Large intestine (tissue), 3 donors: ENCODE measurements at regions not wholly inside any gene's neighbourhood (a gene's known extent, or its start where the extent isn't known, plus 50 kb on each side); places are given as distances from the start of the nearest gene placed in this dataset.

Source experiments
- DNase-seq, 2 donors: peaks; one replicate each; pipeline versions ENCODE4 v3.0.0 to v3.0.0-alpha.2; 2013
- H3K27ac ChIP-seq: one replicate; pipeline ENCODE4 v1.5.1; 2013; ENCODE audit warnings: low read length
- H3K27me3 ChIP-seq: 2 replicates; pipeline ENCODE4 v1.6.1; 2013; ENCODE audit warnings: low read length; ENCODE audit not compliant: control insufficient read depth, insufficient read depth
- H3K36me3 ChIP-seq: 2 replicates; pipeline ENCODE4 v1.6.1; 2013; ENCODE audit warnings: low read length; ENCODE audit not compliant: control insufficient read depth, insufficient read depth
- H3K4me1 ChIP-seq: one replicate; pipeline ENCODE4 v1.6.1; 2013; ENCODE audit warnings: low read length; ENCODE audit not compliant: control insufficient read depth, insufficient read depth
- H3K4me3 ChIP-seq: one replicate; pipeline ENCODE4 v1.5.1; 2013; ENCODE audit warnings: low read length
- H3K9me3 ChIP-seq: one replicate; pipeline ENCODE4 v1.6.1; 2013; ENCODE audit warnings: mild to moderate bottlenecking, low read depth, low read length, moderate library complexity; ENCODE audit not compliant: control insufficient read depth
- WGBS: methylation state at CpG from one replicate; pipeline ENCODE4 v1.1.5; 2013; ENCODE audit warnings: low lambda C conversion rate; ENCODE audit not compliant: insufficient coverage; 5-methylcytosine and 5-hydroxymethylcytosine counted together

GRCh38 chr5:79872291-79872690 lies 118.8 kb downstream of the MTX3 start:
- no peaks in the 10 kb centered on the region for H3K36me3 ChIP-seq
- H3K4me1 ChIP-seq, result no peaks in the 10 kb centered on the region
- peaks cover 11% of the 10 kb centered on the region for H3K27me3 ChIP-seq
- no peak for DNase-seq
- H3K4me3 ChIP-seq, result no peak overlapping the region
- no peak overlapping the region for H3K27ac ChIP-seq
- no CpG with 5 or more reads among the region's 3 CpGs for WGBS
- H3K9me3 ChIP-seq, result no peaks in the 10 kb centered on the region

- DNase-seq, result no peak
- WGBS, result 93% methylated on average over 3 of the region's 8 CpGs
- Histone ChIP-seq H3K4me1 (no peaks in the 10 kb centered on the region), H3K4me3 (no peak overlapping the region), H3K27me3 (peaks cover 11% of the 10 kb centered on the region), H3K9me3 (no peaks in the 10 kb centered on the region), H3K27ac (no peak overlapping the region), H3K36me3 (no peaks in the 10 kb centered on the region)
Measured at GRCh38 chr5:79871364-79872120, 119.5 kb downstream of the MTX3 start.

GRCh38 chr5:79868163-79868670 lies 122.8 kb downstream of the MTX3 start:
- no CpG with 5 or more reads among the region's 5 CpGs for WGBS
- H3K9me3 ChIP-seq, result no peaks in the 10 kb centered on the region
- no peaks in the 10 kb centered on the region for H3K4me1 ChIP-seq
- H3K36me3 ChIP-seq, result no peaks in the 10 kb centered on the region
- H3K4me3 ChIP-seq, result no peak overlapping the region
- peaks cover 8% of the 10 kb centered on the region for H3K27me3 ChIP-seq
- H3K27ac ChIP-seq, result no peak overlapping the region
- DNase-seq, result no peak

- H3K36me3 ChIP-seq, result no peaks in the 10 kb centered on the region
- no peaks in the 10 kb centered on the region for H3K9me3 ChIP-seq
- DNase-seq, result no peak
- WGBS, result no CpG with 5 or more reads among the region's 2 CpGs
- H3K4me1 ChIP-seq, result no peaks in the 10 kb centered on the region
- H3K4me3 ChIP-seq, result no peak overlapping the region
- no peaks in the 10 kb centered on the region for H3K27me3 ChIP-seq
- H3K27ac ChIP-seq, result no peak overlapping the region
Measured at GRCh38 chr5:79865579-79865978, 125.5 kb downstream of the MTX3 start.

GRCh38 chr5:79864364-79864763 lies 126.7 kb downstream of the MTX3 start:
- DNase-seq, result no peak
- H3K4me1 ChIP-seq, result no peaks in the 10 kb centered on the region
- 54% methylated on average over 3 of the region's 4 CpGs for WGBS
- H3K9me3 ChIP-seq, result no peaks in the 10 kb centered on the region
- no peak overlapping the region for H3K27ac ChIP-seq
- H3K27me3 ChIP-seq, result peaks cover 2% of the 10 kb centered on the region
- H3K4me3 ChIP-seq, result no peak overlapping the region
- H3K36me3 ChIP-seq, result no peaks in the 10 kb centered on the region

- no peak for DNase-seq
- Histone ChIP-seq H3K4me1 (no peaks in the 10 kb centered on the region), H3K4me3 (no peak overlapping the region), H3K36me3 (no peaks in the 10 kb centered on the region), H3K27ac (no peak overlapping the region), H3K27me3 (peaks cover 10% of the 10 kb centered on the region), H3K9me3 (no peaks in the 10 kb centered on the region)
- 80% methylated on average over 1 of the region's 5 CpGs for WGBS
Measured at GRCh38 chr5:79859588-79859987, 131.5 kb downstream of the MTX3 start.

- Histone ChIP-seq H3K4me1 (no peaks in the 10 kb centered on the region), H3K4me3 (no peak overlapping the region), H3K27me3 (peaks cover 16% of the 10 kb centered on the region), H3K36me3 (no peaks in the 10 kb centered on the region), H3K9me3 (no peaks in the 10 kb centered on the region), H3K27ac (no peak overlapping the region)
- no peak for DNase-seq
- WGBS, result no CpG with 5 or more reads among the region's 2 CpGs
Measured at GRCh38 chr5:79858410-79858723, 132.7 kb downstream of the MTX3 start.

- WGBS, result 60% methylated on average over 1 of the region's 9 CpGs
- peaks cover 19% of the 10 kb centered on the region for H3K27me3 ChIP-seq
- no peak overlapping the region for H3K27ac ChIP-seq
- no peaks in the 10 kb centered on the region for H3K4me1 ChIP-seq
- no peaks in the 10 kb centered on the region for H3K36me3 ChIP-seq
- no peak overlapping the region for H3K4me3 ChIP-seq
- H3K9me3 ChIP-seq, result no peaks in the 10 kb centered on the region
- DNase-seq, result peak; percentile 30 to 38
Measured at GRCh38 chr5:79857714-79858409, 133.2 kb downstream of the MTX3 start.

- no peaks in the 10 kb centered on the region for H3K4me1 ChIP-seq
- no peaks in the 10 kb centered on the region for H3K36me3 ChIP-seq
- no peak overlapping the region for H3K4me3 ChIP-seq
- no peak overlapping the region for H3K27ac ChIP-seq
- DNase-seq, result no peak
- whole genome bisulfite sequencing, result 100% methylated on average over 3 of the region's 9 CpGs
- peaks cover 23% of the 10 kb centered on the region for H3K27me3 ChIP-seq
- H3K9me3 ChIP-seq, result no peaks in the 10 kb centered on the region
Measured at GRCh38 chr5:79856456-79857055, 134.5 kb downstream of the MTX3 start.

GRCh38 chr5:79853676-79854418 lies 137.2 kb downstream of the MTX3 start:
- H3K4me3 ChIP-seq, result no peak overlapping the region

More at GRCh38 chr5:79853676-79854418, 137.2 kb downstream of the MTX3 start:
- WGBS, result no CpG with 5 or more reads among the region's 8 CpGs
- DNase-seq, result no peak
- Histone ChIP-seq H3K27ac (no peak overlapping the region), H3K9me3 (no peaks in the 10 kb centered on the region), H3K27me3 (peaks cover 16% of the 10 kb centered on the region), H3K4me1 (no peaks in the 10 kb centered on the region), H3K36me3 (no peaks in the 10 kb centered on the region)
